Body of pancreas (tissue), 4 donors: ENCODE measurements at regions not wholly inside any gene's neighbourhood (a gene's known extent, or its start where the extent isn't known, plus 50 kb on each side); places are given as distances from the start of the nearest gene placed in this dataset.

Experiments
- POLR2A ChIP-seq, 3 donors: fragments of 450-650 bp; IDR thresholded peaks; one replicate each; pipeline ENCODE4 v1.6.1; 2016; ENCODE audit warnings: antibody characterized with exemption in 3 of 3, mild to moderate bottlenecking in 2 of 3
- TF ChIP-seq, protein P1 (sequence below), 7 experiments: fragments of 450-650 bp in 4 of 7; fragments of 200-600 bp in 3 of 7; sonication (generic) in 3 of 7; IDR thresholded peaks; one replicate each; pipeline ENCODE4 v1.5.1; 2016 to 2019; ENCODE audit warnings: antibody characterized with exemption in 7 of 7

DNA sequence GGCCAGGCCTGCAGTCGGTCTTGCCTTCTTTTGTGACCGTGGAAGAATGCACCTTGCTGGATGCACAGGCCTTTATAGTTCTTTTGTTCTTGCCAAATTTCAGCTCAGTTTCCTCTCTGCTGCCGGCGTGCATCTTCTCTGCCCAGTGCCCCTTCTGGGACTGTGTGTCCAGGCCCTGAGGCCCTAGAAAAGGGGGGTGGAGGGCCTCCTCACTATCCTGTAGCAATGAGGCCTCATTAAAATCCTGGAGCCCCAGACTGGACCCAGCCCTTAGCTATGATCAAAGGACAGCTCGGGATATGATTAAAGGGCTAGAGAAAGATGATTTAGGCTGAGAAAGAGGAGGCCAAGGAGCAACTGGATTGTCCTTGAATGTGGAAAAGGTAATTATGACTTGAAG lies 229.8 kb downstream of the SEC14L1 start:
- TF ChIP-seq, protein P1, sequence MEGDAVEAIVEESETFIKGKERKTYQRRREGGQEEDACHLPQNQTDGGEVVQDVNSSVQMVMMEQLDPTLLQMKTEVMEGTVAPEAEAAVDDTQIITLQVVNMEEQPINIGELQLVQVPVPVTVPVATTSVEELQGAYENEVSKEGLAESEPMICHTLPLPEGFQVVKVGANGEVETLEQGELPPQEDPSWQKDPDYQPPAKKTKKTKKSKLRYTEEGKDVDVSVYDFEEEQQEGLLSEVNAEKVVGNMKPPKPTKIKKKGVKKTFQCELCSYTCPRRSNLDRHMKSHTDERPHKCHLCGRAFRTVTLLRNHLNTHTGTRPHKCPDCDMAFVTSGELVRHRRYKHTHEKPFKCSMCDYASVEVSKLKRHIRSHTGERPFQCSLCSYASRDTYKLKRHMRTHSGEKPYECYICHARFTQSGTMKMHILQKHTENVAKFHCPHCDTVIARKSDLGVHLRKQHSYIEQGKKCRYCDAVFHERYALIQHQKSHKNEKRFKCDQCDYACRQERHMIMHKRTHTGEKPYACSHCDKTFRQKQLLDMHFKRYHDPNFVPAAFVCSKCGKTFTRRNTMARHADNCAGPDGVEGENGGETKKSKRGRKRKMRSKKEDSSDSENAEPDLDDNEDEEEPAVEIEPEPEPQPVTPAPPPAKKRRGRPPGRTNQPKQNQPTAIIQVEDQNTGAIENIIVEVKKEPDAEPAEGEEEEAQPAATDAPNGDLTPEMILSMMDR (IDR thresholded peaks at IDR 0.05) = no peak
- TF ChIP-seq POLR2A (IDR thresholded peaks at IDR 0.05) = no peak
